ENCODE measurements at regions not wholly inside any gene's neighbourhood (a gene's known extent, or its start where the extent isn't known, plus 50 kb on each side); places are given as distances from the start of the nearest gene placed in this dataset.

GRCh38 chr11:87466223-87466622, 428.5 kb downstream of the TMEM135 start:
- TF ChIP-seq ZNF263 (CRISPR knock-in tag; IDR thresholded peaks at IDR 0.05; ENCODE audit: low read depth) (no peak), FOXJ3 (CRISPR knock-in tag; IDR thresholded peaks at IDR 0.05; ENCODE audit: borderline replicate concordance) (no peak), TEAD1 (CRISPR knock-in tag; IDR thresholded peaks at IDR 0.05) (no peak), ZNF423 (CRISPR knock-in tag; IDR thresholded peaks at IDR 0.05) (no peak), ZBTB21 (CRISPR knock-in tag; IDR thresholded peaks at IDR 0.05; ENCODE audit: borderline replicate concordance) (no peak), GRHL2 (CRISPR knock-in tag; IDR thresholded peaks at IDR 0.05; ENCODE audit: insufficient replicate concordance, severe bottlenecking) (no peak), FOXK1 (CRISPR knock-in tag; IDR thresholded peaks at IDR 0.05) (no peak), ZNF396 (CRISPR knock-in tag; IDR thresholded peaks at IDR 0.05; ENCODE audit: borderline replicate concordance) (no peak), NFYB (CRISPR knock-in tag; conservative IDR thresholded peaks at IDR 0.05; ENCODE audit: low read depth) (no peak), ZSCAN18 (CRISPR knock-in tag; IDR thresholded peaks at IDR 0.05) (no peak), ZNF121 (CRISPR knock-in tag; IDR thresholded peaks at IDR 0.05) (no peak), RORB (CRISPR knock-in tag; IDR thresholded peaks at IDR 0.05) (no peak), NFE2L1 (CRISPR knock-in tag; IDR thresholded peaks at IDR 0.05) (no peak), CREM (CRISPR knock-in tag; IDR thresholded peaks at IDR 0.05) (no peak)
- TF ChIP-seq, protein P1, sequence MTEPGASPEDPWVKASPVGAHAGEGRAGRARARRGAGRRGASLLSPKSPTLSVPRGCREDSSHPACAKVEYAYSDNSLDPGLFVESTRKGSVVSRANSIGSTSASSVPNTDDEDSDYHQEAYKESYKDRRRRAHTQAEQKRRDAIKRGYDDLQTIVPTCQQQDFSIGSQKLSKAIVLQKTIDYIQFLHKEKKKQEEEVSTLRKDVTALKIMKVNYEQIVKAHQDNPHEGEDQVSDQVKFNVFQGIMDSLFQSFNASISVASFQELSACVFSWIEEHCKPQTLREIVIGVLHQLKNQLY (CRISPR knock-in tag; IDR thresholded peaks at IDR 0.05): no peak
- Mint-ChIP-seq H3K9me3 (no peaks in the 10 kb centered on the region), H3K27me3 (ENCODE audit: low read depth) (no peaks in the 10 kb centered on the region; the same call in 1 of the 2 replicates), H3K27ac (no peak overlapping the region), H3K4me3 (no peak overlapping the region), H3K4me1 (peaks cover 4% of the 10 kb centered on the region; the same call in 1 of the 2 replicates), H3K36me3 (no peaks in the 10 kb centered on the region)
- DNase-seq (ENCODE audit: low spot score) (no peak), ATAC-seq (no peak)
- ChIA-PET CTCF (no interaction called here), POLR2A (no interaction called here)

- no peak overlapping the region for H3K4me3 Mint-ChIP-seq
- ChIA-PET POLR2A (no interaction called here), CTCF (no interaction called here)
- TF ChIP-seq AR (CRISPR knock-in tag; IDR thresholded peaks at IDR 0.05): no peak
- TF ChIP-seq MAX (CRISPR knock-in tag; IDR thresholded peaks at IDR 0.05): no peak
- TF ChIP-seq PRRX2 (CRISPR knock-in tag; IDR thresholded peaks at IDR 0.05): no peak
- TF ChIP-seq ZNF263 (CRISPR knock-in tag; IDR thresholded peaks at IDR 0.05; ENCODE audit: low read depth): no peak
- no peak for TF ChIP-seq TEAD4 (CRISPR knock-in tag; IDR thresholded peaks at IDR 0.05)
- TF ChIP-seq AFF4 (CRISPR knock-in tag; IDR thresholded peaks at IDR 0.05; ENCODE audit: borderline replicate concordance): no peak
- DNase-seq (ENCODE audit: low spot score): no peak
- peaks cover 4% of the 10 kb centered on the region; the same call in 1 of the 2 replicates for H3K4me1 Mint-ChIP-seq
- H3K36me3 Mint-ChIP-seq: no peaks in the 10 kb centered on the region
- no peaks in the 10 kb centered on the region for H3K9me3 Mint-ChIP-seq
- no peak overlapping the region for H3K27ac Mint-ChIP-seq
- ATAC-seq: no peak
- H3K27me3 Mint-ChIP-seq (ENCODE audit: low read depth): no peaks in the 10 kb centered on the region; the same call in 1 of the 2 replicates
Observed at GRCh38 chr11:87465716-87466115, 428.0 kb downstream of the TMEM135 start.
